ENCODE measurements at regions not wholly inside any gene's neighbourhood (a gene's known extent, or its start where the extent isn't known, plus 50 kb on each side); places are given as distances from the start of the nearest gene placed in this dataset.

DNA sequence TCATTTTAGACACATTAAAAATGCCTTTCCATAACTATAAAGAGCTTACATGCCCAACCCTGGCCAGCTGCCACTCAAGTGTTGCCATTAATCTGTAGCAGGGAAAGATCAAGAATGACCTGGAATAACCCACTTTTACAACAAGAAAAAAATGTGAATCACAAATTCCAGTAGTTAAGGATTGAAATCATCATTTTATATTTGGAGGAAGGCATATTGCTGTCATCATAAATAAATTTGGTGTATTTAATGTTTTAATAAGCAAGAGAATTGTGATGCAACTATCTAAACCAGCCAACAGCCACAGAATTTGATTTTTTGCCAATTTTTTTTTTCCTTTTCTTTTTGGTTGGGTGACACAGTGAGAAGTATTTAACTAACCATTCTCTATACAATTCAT, 240.0 kb upstream of the SEMA6D start:
- no peaks in the 10 kb centered on the region for H4K20me1 ChIP-seq (ENCODE audit: insufficient read depth, low read length)
- no peaks in the 10 kb centered on the region for H3K9me3 ChIP-seq (ENCODE audit: control insufficient read depth, insufficient read depth, low read length)
- ATAC-seq (ENCODE audit: low read depth) (no peak), DNase-seq (no peak)
- H2BK20ac ChIP-seq (ENCODE audit: low read depth, low read length) = no peak overlapping the region
- no peak overlapping the region for H3K9ac ChIP-seq (ENCODE audit: low read depth, low read length)
- no peak overlapping the region for H3K4me2 ChIP-seq (ENCODE audit: low read depth, low read length)
- H4K8ac ChIP-seq (ENCODE audit: low read depth in 2 of 2, low read length in 2 of 2) = no peak overlapping the region
- intact Hi-C loops (cut with micrococcal nuclease) (no loop called here), dilution Hi-C loops (cut with HindIII; ENCODE audit: low sequenced_read_pairs, unreplicated experiment) (no loop called here), in situ Hi-C loops (cut with MboI; ENCODE audit: low sequenced_read_pairs) (no loop called here)
- H3K27ac ChIP-seq (ENCODE audit: insufficient read depth, low read length) = no peak overlapping the region
- peak; percentile 24; the same call in 1 of the 2 replicates for TF ChIP-seq CEBPB (IDR thresholded peaks at IDR 0.05; ENCODE audit: low read depth, low read length)
- no peak for TF ChIP-seq CTCF (conservative IDR thresholded peaks at IDR 0.05; ENCODE audit: low read depth, low read length)
- H3K4ac ChIP-seq (ENCODE audit: low read depth, low read length) = no peak overlapping the region
- H3K79me1 ChIP-seq (ENCODE audit: low read depth in 1 of 2, low read length in 2 of 2) = no peaks in the 10 kb centered on the region
- H2BK120ac ChIP-seq (ENCODE audit: low read depth, low read length) = no peak overlapping the region
- no peaks in the 10 kb centered on the region for H3K9me1 ChIP-seq (ENCODE audit: insufficient read depth, low read length)
- no peaks in the 10 kb centered on the region for H3K36me3 ChIP-seq (ENCODE audit: control insufficient read depth, insufficient read depth, low read length)
- H2AFZ ChIP-seq (replicated peaks; ENCODE audit: low read length, poor library complexity) = no peak overlapping the region
- H3K4me1 ChIP-seq (ENCODE audit: control insufficient read depth, insufficient read depth, low read length) = no peaks in the 10 kb centered on the region
- no peak overlapping the region for H3K4me3 ChIP-seq (ENCODE audit: insufficient read depth, low read depth, low read length)
- H3K14ac ChIP-seq (replicated peaks; ENCODE audit: low read depth, low read length) = no peak overlapping the region
- H2BK5ac ChIP-seq (ENCODE audit: low read depth, low read length, poor library complexity, severe bottlenecking) = no peak overlapping the region
- no peak overlapping the region for H4K5ac ChIP-seq (ENCODE audit: low read depth, low read length)
- no peak overlapping the region for H3K56ac ChIP-seq (ENCODE audit: extremely low read depth, insufficient read depth, low read length)
- H2BK15ac ChIP-seq (ENCODE audit: low read depth, low read length) = no peak overlapping the region
- no peak overlapping the region for H2AK5ac ChIP-seq (ENCODE audit: low read depth, low read length)
- H4K91ac ChIP-seq (ENCODE audit: insufficient read depth, low read depth, low read length) = no peak overlapping the region
- BruUV-seq (replicated peaks) = no TSS peak
- ChIA-PET CTCF (interaction anchor here (0.7 kb wide), 1 partner anchor 105 kb away, joined by 3 read pairs; no protein-coding TSS in a partner anchor), POLR2A (ENCODE audit: unreplicated experiment) (no interaction called here)
- H3K23ac ChIP-seq (ENCODE audit: low read depth, low read length) = no peak overlapping the region
- no peaks in the 10 kb centered on the region for H3K27me3 ChIP-seq (ENCODE audit: control insufficient read depth, insufficient read depth, low read length)
- no peak overlapping the region for H3K18ac ChIP-seq (ENCODE audit: low read depth, low read length)
- no peak overlapping the region for H2AK9ac ChIP-seq (replicated peaks; ENCODE audit: low read depth, low read length, poor library complexity)

Measured in IMR-90 (cell line).